GM19395 (cell line): ENCODE measurements at regions not wholly inside any gene's neighbourhood (a gene's known extent, or its start where the extent isn't known, plus 50 kb on each side); places are given as distances from the start of the nearest gene placed in this dataset.

Experiments
- ATAC-seq: cut with Tn5 transposase; IDR thresholded peaks from one replicate; pipeline ENCODE4 v1.9.1; 2021; ENCODE audit warnings: mild to moderate bottlenecking, moderate library complexity; ENCODE audit not compliant: unreplicated experiment

DNA sequence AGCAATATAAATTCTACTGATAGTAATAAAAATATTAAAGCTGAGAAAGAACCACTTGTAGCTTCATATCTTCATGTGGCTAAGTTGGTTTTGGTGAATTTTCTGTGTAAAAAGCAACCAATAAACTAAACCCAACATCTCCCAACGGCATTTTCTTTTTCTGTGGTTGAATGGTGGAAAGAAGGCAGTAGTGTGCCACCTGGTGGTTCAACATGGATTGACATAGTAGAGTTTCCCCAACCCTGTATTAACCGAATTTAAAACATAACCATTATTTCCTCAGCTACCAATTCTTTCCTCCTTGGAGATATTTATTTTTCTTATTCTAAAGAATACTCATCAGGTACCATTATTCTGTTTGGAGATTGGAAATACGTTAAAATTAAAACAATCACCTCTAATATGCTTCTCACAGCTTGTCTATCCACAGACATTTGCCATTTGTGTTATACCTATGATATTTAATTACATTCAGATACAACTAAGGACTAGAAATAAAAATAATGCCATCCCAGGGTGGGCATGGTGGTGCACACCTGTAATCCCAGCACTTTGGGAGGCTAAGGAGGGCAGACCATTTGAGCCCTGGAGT lies 117.1 kb upstream of the EEF1E1 start:
- peak; percentile 85 for ATAC-seq

DNA sequence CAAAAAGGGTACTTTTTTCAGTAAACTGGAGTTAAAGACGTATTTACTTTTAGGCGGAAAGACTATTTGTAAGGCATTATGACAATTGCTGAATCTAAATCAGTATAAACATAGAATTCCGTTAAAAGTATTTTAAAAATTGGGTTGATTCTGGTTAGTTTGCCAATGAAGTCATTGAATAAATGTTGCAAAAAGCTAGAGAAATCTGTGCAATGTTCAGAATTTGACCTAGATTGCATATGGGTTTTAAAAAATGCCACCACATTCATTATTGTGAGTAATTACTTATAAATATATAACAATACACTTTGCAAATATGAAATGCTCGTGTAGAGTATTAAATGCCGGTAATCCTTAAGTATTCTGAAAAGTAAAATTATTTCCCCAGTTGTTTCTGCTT lies 116.5 kb upstream of the EEF1E1 start:
- ATAC-seq, result no peak

DNA sequence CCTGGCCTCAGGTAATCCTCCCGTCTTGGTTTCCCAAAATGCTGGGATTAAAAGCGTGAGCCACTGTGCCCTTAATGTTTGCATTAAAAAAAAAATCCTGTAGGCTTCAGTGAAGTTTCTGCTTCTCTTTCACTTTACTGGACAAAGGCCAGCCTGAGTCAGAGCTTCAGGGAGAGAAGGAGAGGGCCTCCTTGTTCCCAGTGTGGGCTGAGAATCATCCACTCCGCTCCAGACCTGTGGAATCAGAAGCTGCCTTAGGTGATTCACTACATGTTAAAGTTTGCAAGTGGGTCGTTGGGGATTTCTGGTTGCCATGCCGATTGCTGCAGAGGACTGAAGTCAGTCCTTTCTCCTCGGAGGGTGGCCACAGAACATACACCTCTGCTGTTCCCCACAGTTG lies 113.3 kb upstream of the EEF1E1 start:
- ATAC-seq, result no peak

DNA sequence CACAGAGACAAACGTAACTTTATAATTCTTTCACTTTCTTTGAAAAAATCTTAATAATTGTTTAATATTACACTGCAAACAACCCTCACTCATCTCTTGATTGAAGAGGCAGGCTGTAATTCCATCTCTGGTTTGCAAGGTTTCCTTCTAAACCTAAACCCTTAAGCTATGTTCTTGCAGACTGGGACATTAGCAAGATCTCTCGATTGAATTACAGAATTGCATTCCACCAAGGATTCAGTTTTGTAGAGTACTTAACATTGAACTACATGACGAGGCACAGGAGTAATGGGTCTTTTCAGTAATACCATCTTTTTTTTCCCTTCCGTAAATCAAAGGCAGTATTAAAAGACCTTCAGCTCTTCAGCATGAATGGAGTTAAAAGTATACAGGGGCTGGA lies 111.6 kb upstream of the EEF1E1 start:
- ATAC-seq, result no peak

DNA sequence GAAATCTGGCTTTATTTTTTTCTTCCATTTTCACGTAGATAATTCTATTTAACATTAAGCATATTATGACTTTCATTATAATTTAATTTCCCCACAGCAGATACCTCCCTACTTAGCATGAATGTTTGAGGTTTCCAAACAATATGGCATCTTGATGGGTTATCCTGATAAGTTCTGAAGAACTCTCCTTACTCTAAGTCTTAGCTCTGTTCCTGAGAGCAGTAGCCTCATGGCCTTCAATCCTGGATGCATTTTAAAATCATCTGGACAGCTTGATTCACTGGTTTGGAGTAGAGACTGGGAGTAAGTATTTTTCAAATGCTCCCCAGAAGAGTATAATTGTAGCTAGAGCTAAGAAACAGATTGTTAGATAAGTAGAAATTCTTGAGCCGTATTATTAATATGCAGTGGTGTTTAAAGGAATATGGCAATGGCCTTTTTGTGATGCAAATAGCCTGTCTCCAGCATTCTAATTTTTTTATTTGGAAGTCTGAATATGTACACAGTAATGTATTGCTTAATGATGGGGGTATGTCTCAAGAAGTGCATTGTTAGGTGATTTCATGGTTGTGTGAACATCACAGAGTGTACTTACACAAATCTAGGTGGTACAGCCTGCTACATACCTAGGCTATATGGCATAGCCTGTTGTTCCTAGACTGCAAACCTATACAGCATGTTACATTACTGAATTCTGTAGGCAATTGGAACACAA lies 110.5 kb upstream of the EEF1E1 start:
- ATAC-seq, result no peak

DNA sequence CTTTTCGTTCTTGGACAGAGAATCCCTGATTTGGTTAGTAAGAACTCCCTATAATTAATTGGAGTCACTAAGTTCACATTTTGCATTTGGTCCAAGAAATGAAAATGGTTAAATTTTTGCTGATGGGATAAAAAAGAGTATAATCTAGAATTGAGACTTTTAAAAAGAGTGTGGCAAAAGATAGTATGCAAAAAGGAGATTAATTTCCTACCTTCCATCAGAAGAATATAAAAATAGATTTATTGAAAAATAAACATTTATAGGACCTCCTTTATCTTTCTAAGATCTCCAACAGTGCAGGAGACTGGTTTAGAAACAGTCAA lies 105.5 kb upstream of the EEF1E1 start:
- no peak for ATAC-seq

DNA sequence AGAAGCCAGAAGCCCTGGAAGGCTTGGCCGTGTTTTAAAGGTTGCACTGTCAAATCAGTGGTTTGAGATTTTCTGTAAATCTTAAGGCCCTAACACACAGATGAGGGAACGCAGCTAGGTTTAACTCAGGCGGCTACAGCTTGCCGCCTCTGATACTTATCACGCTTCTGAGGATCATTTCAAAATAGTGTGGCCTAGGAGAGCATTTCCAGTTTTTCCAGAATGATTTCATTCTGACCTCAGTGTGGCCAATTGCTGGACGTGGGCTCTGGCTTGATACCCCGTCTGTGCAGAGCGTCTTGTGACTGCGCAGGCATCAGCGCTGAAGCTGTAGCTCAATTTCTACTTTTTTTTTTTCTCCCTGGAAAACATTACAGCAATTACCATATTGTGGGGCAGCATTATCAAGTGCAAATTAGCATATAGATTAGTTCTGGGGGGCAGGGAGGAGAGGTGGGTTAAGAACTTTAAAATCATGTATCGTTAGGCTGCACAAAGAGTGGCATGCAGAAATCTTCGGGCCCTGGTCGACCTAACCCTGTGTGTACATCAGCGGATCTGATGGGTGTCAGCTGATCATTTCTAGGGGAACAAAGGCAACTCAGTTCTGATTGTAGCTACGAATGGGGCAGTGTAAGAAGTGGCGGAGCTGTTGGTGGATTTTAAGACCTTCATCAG lies 105.0 kb upstream of the EEF1E1 start:
- ATAC-seq, result no peak

DNA sequence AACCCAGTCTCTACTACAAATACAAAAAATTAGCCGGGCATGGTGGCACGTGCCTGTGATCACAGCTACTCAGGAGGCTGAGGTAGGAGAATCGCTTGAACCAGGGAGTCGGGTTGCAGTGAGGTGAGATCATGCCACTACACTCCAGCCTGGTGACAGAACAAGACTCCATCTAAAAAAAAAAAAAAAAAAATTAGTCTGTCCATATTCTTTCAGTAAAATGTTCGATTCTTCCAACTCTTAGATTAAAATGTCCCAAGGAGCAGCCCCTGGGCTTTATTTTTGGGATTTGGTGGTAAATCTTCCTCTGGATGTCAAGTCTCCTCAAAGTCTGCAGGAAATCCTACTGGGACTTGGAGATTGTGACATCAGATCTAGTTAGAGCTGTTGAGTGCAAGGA lies 101.0 kb upstream of the EEF1E1 start:
- no peak for ATAC-seq

DNA sequence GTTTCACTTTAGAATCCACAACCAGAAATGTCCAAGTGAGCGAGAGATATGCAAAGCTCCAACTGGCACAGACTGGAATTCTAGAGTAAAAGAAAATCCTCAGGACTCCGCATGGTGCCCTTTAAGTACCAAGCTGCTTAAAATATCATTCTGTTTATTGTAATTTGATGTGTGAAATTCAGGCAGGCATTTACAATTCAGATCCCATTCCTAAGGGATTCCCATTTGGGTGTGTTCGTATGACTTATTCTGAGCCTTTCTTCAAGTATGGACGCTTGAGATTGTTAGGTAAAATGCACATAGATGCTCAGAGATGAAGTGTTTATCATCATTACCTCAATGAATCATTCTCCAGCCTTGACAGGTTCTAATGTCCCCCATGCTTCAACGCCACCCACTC lies 99.3 kb upstream of the EEF1E1 start:
- no peak for ATAC-seq

DNA sequence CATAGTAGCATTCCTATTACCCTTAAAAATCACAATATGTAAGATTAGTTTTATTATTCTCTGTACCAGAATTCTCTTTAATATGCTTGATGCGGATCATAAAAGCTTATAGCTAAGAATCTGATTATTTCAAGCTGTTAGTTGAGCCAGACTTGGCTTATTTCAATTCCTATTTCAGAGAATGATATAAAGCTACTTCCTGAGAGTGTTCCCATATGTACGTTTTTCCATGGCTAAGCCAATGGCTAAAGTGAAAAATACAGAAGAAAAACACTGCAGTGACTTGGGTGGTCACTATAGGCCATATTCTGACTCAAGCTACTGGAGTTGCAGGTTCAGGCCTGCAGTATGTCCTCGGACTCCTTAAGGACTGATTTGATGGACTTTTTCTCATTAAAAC lies 97.9 kb upstream of the EEF1E1 start:
- ATAC-seq, result no peak

DNA sequence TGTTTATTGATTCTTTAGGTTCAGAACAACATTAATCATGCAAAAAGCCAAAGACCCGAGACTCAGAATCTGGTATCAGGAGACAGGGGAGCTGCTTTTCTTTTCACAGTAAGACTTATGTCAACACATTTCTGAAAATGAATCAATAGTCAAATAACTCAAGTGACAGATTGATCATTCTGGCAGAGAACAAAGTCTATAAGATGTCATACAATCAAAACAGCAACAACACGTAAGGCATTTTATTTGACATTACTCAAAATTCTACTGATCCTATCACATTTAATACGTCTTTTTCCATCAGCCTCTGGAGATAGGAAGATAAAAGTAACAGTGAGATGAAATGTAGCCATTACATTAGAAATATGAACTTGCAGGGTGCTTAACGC lies 93.4 kb upstream of the EEF1E1 start:
- no peak for ATAC-seq

DNA sequence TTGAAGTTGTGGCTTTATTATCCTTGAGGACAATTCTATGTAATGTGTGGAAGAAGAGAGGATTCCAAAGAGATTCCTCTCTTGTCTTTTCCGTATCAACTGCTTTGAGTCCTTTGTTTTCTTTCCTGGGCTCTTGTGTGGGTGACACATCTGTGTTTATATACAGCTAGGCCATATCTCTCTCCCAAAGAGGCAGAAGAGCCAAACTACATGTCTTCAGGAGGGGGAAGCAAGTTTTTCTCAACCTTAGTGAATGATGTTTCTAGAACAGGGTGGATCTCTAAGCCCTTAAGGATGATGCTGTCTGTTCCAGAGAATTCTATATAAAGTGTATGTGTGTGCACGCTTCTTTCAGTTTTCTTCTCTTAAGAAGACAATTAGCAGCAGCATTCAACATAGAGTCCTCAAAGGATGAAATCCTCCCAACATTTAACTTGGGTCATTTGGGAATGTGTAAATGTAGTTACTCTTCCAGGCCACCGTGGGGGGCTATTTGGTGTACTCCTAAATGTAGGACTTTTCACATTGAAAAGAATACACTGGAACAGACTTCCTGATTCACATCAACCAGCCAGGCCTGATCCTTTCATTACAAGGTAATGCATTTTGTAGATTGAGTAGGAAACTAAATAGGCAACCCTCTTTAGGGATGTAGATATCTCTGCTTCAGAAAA lies 92.8 kb upstream of the EEF1E1 start:
- ATAC-seq, result no peak

DNA sequence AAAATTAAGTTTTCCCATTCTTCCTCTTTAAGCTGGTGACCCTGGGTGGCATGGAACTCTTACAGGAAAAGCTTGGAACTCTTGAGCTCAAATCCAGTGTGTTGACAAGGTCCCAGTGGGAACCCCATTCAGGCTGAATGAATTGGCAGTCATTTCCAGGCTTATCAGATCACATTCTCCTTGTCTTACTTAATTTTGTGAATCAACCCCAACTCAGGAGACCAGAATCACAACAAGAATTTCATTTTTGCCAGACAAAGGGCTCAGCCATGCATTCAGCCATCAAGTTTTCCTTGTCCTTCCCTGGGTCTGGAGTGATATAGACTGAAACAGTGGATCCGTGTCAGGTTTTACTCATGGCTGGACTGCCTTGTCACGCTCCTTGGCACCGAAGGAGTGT lies 92.1 kb upstream of the EEF1E1 start:
- ATAC-seq, result no peak

DNA sequence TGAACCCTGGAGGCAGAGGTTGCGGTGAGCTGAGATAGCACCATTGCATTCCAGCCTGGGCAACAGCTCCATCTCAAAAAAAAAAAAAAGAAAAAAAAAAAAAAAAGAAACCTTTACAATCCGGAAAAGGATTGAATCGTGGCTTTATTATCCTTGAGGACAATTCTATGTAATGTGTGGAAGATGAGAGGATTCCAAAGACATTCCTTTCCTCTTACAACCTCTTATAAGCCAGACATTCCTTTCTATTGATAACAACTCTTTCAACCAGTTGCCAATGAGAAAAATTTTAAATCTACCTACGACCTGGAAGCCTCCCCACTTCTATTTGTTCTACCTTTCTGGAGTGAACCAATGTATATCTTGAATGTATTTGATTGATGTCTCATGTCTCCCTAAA lies 91.2 kb upstream of the EEF1E1 start:
- no peak for ATAC-seq

DNA sequence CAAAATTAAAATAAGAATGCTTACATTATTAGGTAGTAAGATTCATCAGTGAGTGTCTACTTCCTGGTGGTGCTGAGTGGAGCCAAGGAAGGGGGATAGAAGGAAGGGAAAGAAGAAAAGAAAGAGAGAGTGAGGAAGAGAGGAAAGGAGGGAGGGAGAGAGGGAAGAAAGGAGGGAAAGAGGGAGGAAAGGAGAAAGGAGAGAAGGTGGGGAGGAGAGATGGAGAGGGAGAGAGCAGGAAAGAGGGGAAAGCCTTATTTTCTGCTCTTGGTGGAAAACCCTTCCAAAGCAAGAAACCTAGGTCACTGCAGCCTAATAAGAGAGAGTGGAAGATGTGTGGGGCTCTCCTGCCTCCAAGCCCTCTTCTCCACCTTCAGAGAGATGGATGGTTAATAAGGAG lies 90.2 kb upstream of the EEF1E1 start:
- no peak for ATAC-seq

DNA sequence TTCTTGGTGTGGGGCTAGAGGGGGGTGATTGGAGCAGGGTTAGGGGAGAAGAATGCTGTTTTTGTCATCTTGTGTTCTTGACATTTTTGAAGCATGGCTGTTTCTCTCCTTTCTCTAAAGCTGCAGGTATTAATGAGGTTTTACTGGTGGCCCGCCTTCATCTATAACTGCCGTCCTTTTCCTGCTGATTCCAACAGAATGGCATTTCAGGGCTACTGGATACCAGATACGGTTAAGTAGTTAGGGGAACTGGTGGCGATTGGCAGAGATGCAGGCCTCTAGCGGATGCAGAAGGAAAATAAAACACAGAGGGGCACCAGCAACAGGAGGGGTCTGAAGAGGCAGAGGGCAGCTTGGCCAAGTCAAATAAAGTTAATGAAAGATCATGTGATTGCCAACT lies 89.7 kb upstream of the EEF1E1 start:
- ATAC-seq, result no peak

DNA sequence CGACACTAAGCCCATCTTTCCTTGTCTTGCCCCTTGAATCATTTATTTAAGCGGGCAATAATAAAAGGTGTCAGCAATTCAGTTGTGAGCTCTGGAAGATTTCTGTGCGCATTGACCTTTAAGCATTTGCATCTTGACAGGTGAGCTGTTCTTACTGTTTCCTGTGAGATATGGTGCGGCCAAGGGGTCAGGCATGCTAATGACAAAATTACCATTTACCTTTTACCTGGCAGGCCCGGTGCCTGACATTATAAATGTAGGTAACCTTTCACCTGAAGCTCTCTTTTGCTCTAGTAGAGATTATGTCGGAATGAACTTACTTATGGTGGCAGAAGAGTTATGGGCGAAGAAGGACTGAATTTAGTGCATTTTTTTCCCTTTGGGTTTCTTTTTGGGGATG lies 89.3 kb upstream of the EEF1E1 start:
- no peak for ATAC-seq

DNA sequence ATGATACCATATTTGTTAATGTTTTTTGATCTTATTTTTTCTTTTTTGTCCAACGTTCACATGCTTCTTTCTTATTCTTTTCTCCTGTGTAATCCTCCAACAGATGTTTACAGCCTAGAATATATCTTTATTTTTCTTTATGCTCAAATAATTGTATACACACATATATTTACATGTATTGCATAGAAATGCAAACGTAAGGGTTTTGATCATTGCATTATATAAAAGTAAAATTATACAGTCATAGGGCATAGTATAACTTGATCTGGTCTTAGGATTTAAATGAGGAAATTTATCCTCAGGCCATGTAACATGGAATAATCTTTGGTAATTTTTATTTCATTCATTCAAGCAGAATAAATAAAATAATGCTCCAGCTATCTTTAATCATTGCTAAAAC lies 84.9 kb upstream of the EEF1E1 start:
- ATAC-seq, result no peak

DNA sequence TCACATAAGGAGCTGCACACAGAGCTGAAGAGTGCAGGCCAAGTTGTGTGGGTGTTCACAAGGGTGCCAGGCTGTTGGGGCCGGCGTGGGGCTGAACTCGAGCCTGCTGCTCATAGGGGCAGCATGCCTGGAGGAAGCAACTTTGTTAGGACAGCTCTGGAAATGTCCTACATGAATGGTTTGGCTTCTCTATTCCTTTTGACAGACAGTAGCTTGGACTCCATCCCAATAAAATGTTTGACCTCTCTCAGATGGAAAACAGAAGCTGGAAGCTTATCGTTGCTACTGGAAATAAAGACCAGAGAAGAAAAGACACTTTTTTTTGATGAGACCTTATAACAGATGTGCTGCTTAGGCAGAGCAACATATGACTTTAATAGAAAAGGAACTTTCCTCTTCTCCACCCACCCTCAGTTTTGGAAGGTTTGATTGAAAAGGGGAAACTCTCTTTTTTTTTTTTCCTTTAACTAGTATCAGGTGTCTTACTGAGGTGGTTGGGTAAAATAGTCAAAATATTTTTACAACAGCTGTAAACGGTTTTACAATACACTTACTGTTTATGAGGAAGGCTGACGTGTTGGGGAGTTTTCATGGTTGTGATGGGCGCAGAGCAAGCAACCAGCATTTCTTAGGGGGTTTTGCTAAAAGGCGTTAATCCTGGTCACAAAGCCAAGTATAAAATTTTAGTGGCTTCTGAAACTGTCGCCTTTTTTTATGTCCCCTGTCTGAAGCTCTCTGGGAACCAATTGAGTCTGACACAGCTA lies 80.7 kb upstream of the EEF1E1 start:
- ATAC-seq, result no peak

DNA sequence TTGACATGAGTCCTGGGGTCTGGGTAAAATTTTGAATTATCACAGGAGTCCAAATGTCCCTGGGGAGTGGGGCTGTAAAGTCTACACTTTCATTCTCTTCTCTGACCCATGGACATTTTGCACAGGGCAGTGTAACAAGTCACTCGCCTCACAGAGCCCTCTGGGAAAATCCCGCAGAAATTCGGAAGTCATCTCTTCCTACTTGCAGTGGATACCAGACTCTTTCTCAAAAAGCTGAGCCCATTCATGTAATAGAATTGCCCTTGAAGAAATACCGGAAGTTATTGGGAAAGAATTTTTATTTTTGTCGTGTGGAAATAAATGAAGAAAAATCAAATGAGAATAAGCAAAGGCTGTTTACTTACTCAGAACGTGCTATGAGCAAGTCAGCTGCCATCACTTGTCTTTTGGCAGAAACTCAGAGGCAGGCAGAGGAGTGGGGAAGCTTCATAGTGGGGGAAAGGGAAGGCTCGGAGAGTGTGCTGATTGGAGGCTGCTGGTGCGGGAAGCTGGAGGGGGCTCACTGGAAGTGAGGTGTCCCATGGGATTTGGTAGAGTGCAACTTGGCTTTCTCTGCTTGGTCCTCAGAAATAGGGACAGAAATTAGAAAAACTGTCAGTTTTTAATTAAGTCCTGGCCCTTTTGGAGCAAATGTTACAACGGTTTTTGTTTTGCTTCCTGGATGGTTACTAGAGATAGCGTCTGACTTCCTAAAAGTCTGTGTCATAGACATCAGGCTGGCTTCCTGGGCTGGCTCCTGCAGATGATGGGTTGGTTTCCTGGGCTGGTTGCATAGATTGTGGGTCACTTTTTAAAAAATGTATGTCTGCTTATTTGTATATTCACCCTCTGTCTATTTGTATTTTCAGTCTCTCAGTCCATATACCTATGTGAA lies 79.8 kb upstream of the EEF1E1 start:
- ATAC-seq, result no peak
